ENCODE measurements at regions not wholly inside any gene's neighbourhood (a gene's known extent, or its start where the extent isn't known, plus 50 kb on each side); places are given as distances from the start of the nearest gene placed in this dataset.

DNA sequence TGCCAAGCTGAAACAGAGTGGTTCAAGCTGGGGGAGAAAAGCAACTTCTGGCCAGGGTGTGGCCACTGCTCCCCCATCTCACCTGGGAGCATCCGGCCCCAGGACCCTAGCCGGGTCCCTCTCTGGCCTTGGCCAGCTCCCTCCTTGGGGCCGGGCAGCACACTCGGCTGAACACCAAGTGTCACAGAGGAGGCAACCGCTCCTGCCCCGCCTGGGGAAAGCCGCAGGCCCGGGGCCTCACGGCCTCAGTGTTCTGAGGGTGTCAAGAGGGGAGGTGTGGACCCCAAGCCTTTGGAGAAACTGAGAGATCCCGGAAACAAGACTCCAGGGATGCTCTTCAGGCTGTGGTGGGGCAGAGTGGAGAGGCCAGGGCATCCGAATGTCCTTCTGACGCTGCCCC is 88.4 kb downstream of the ENGASE start:
- DNase-seq (ENCODE audit: low read depth in 2 of 2, low spot score in 1 of 2): no peak

DNA sequence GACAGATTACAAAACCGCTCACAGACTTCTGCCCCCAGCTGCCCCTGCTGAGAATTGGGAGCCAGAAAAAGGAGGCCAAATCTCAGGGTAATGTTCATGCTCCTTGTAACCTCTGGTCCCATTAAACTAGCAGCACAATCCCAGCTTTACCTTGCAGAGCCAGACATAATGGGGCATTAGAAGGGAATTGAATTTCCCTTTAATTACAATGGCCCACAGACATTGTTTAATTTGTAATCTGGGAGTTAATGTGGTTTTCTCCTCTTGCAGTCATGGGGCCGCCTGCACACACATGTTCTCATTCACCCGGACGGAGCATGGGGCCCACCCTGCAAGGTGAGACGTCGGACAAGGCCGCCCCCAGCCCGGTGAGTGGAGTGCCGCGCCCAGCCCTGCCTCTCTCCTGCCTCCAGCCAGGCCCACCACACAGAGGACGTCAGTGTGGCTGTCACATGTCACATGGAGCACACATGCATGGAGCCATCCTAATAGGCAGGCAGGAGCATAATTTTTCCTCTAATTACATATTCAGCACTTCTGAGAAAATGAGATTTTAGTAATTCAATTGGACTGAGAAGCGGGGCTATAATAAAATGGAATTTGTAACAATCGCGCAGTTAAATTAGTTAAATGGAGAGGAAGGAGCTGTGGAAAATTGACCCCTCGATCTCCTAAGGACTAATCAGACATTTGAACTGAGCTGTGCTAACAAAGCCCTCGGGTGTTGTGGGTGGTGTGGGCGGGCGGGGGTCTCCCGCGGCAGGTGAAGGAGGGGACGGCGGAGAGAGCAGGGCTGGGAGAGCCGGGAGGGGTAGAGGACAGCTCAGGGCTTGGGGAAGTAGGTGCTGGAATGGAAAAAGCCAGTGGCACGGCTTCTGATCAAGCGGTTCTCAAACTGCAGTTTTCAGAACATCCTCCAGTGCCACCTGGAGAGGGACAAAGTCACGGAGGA is 87.7 kb downstream of the ENGASE start:
- no peak for DNase-seq (ENCODE audit: low read depth in 2 of 2, low spot score in 1 of 2)

DNA sequence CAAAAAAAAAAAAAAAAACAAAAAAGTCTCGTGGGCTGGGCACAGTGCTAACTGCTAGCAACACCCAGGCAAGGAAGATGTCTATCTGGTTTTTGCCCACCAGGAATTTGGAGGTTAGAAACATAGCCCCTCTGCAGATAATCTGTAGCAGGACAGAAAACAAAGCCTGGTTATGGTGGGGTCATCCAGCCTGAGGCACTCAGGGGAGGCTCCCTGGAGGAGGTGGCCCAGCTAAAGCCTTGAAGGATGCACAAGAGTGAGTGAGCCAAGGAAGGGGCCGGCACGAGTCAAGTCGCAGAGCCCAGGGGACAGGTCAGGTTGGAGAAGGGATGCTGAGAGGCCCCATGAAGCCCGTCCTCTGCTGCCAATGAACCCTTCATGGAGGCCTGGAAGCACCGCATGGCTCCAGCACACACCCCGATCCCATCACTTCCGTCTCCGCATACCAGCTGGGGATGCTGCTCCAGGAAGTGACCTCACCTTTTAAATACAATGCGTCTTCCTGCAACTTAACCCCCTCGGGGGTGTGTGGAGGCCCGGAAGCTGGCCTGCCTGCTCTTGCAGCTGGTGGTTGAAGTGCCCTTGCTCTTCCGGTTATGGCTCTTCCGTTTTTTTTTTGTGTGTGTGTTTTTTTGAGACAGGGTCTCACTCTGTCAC is 86.5 kb downstream of the ENGASE start:
- DNase-seq (ENCODE audit: low read depth in 2 of 2, low spot score in 1 of 2): no peak

DNA sequence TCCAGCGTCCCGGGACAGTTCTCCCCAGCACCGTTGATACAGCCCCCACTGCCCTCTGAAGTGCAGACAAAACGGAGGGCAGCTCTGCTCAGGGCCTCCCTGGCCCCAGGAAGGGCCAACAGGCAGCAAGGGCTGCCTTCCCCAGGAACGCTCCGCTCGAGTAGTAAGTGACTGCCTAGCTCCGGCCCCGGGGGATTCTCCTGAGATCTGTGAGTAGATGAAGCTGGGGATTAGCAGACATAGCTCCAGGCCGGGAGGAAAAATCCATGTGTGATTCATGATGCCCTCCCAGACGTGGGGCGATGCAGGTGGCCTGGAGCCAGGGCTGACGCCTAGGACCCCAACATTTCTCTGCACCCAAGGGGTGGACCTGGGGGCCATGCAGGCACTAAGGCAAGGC is 85.3 kb downstream of the ENGASE start:
- no peak for DNase-seq (ENCODE audit: low read depth in 2 of 2, low spot score in 1 of 2)

DNA sequence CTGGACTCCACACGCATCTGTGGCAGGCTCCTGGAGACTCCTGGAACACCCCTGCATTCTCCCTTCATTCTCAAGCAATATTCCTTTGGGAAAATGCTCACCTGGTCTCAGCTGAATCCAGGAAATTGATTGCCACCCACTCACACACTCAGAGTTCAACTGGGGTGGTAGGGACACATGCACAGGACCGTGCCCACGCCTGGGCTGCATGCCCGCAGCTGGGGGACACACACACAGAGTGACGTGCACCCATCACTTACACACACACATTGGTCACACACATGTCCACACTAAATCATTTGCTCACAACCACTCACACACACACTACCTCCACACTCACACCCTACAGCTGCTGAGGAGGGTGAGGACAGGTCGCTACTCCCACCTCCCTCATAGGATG is 84.8 kb downstream of the ENGASE start:
- no peak for DNase-seq (ENCODE audit: low read depth in 2 of 2, low spot score in 1 of 2)

DNA sequence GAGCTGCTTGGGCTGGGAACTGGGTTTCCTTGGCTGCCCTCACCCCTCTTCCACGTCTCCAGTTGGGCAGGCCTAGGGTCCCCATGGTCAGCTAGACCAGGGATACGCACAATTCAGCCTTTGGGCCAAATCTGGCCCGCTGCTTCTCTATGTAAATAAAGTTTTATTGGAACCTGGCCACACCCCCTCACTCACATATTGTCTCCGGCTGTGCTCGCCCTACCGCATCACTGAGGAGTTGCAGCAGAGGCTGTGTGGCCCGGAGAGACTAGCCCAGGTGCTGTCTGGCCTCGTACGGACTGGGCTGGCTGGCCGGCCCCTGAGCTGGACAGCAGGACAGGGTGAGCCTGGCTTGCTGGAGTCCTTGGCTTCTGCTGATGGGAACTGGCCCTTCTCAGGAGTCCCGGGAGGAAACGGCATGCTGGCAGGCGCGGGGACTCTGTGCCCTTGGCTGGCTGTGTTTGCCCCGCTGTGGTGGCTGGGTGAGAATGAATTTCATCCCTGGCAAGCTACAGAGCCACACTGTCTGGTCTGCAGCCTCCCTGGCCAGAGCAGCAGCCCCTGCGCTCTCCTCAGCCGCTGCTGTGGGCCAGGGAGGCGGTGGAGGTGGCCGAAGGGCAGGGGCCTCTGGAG is 82.0 kb downstream of the ENGASE start:
- DNase-seq (ENCODE audit: low read depth in 2 of 2, low spot score in 1 of 2): no peak

DNA sequence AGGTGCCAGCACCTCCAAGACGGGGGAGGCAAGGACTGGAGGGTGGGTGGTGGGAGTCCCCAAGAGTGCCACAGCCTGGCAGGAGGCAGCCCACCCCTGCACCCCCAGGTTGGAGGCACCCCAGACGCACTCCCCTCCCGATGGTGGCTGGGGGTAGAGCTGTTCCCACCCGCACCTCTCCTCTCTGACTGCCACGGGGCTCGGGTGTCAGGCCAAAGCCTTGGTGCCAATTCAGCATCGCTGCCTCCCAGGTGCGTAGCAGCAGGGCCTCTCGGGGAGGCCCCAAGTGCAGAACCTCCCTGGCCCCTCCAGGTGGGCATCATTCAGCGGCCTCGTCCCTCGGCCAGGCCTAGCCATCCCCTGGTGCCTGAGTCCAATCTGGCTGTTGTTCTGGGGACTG is 81.1 kb downstream of the ENGASE start:
- DNase-seq (ENCODE audit: low read depth in 2 of 2, low spot score in 1 of 2): no peak

DNA sequence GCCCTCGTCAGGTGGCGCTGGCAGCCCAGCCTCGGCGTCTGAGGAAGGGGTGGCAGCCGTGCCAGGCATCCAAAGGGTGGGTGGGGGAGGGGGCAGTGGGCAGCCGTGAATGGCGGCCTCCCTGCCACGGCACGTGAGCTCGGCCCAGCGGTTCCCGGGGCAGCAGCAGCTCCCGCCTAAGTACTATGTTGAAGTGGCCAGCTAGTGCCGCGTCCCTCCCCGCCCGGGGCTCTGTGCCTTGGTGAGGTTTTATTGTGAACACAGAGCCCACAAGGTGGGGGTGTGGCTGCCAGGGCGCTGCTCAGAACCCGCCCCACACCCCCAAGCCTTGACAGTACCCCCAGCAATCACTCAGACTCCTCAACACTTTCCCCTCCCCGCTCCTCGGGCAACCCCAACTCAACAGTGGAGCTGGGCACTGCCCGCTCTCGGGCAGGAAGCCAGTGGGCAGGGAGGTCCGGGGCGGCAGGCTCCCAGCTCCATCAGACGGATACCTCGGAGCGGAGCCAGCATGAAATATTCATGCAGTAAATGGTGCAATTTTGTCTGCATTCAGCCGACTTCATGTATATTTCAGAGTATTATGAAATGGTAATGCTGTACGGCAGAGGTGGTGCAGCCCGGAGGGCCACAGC is 80.4 kb downstream of the ENGASE start:
- no peak for DNase-seq (ENCODE audit: low read depth in 2 of 2, low spot score in 1 of 2)

DNA sequence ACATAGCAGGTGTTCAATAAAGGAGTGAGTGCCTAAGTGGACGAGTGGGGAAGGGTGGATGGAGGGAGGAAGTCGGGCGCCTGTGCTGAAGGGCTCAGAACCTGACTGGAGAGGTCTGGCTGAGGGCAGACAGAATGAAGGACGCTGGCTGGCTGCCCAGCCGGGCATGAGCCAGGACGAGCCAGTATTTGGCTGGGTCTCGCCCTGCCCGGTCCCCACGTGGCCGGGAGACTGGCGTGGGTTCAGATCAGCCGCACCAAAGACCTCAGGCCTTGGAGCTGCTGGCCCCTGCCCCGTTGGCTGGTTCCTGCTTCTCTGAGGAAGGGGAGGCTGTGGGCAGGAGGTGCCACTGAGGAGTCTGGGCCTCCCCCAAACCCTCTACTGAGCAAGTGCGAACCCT is 79.8 kb downstream of the ENGASE start:
- DNase-seq (ENCODE audit: low read depth in 2 of 2, low spot score in 1 of 2): no peak

DNA sequence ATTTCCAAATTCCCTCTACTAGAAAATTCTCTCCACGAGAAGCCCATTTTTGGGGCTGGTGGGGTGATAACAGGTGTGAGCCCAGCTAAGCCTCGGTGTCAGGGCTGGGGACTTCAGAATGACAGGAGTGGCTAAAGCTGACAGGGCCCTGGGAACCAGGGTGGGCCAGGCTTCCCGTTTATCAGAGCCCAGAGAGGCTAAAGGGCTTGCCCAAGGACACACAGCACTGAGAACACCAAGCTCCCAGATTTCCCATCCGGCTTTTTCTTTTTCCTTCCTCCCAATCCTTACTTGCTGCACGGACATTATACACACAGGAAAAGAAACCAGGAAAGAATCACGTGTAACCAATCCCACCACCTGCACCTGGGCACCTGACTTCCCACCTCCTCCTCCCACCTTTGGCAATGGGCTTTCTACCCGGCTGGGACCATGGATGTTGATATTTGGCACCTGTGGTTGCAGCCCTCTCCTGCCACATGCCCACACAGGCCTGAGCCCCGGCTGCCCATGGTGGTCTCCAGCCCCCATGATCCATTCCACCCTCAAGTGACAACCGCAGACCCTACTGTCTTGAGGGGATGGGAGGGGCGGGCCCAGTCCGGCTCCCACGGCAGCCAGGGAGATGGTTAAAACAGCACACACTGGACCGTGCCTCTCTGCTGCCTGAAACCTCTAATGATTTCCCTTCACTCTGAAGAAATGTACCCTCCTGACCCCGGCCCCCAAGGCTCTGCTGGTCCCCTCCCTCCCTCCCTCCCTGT is 78.9 kb downstream of the ENGASE start:
- DNase-seq (ENCODE audit: low read depth in 2 of 2, low spot score in 1 of 2): no peak

DNA sequence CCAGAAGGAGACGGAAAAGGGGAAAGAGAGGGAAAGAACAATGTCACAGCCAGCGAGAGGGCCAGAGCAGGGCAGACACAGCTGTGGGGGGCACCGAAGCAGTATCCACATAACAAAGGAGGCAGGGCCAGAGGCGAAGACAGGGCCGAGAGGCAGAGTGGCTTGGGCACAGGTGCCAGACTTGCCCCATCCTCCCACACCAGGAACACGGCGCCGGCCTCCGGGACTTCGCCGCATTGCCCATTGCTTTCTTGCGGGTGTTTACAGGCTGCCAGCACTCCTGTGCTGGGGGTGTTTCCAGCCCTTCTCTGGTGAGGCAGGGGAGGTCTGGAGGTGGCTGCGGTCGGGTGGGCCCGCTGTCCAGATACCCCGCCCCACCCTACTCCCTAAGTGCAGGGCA is 78.0 kb downstream of the ENGASE start:
- DNase-seq (ENCODE audit: low read depth in 2 of 2, low spot score in 1 of 2): no peak

DNA sequence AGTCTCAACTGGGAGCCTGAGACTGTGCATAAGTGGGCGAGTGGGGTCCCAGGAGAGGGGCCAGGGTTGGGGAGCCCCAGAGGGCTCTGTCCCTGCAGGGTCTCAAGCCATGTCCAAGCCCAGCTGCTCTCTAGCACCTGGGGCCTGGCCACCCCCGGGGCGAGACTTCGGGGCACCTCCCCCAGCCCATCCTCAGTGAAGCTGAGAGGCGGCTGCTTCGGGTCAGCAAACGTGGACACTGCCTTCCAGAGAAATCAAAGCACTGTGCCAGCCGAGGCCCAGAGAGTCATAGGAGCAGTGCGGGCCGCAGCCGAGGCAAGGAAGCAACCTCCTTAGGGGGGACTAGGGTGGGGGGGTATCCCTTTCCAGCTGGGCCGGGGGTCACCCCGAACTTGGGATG is 77.5 kb downstream of the ENGASE start:
- no peak for DNase-seq (ENCODE audit: low read depth in 2 of 2, low spot score in 1 of 2)

DNA sequence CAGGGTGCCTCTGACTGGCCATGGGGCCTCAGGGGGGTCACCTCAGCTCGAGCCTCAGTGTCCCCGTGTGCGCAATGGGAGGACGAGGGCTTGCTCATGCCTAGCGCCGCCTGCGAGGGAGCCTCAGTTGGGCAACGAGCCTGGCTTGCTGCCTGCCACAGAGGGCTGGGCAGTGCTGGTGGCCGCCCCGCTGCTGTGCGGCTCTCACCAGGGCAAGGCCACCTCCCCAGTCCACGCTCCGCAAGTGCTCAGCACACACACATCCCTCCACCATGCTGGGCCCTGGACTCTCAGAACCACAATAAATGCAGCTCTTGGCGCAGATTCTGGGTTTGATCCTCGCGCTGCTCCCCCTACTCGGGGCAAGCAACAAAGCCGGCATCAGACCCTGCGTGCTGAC is 76.2 kb downstream of the ENGASE start:
- DNase-seq (ENCODE audit: low read depth in 2 of 2, low spot score in 1 of 2): no peak

DNA sequence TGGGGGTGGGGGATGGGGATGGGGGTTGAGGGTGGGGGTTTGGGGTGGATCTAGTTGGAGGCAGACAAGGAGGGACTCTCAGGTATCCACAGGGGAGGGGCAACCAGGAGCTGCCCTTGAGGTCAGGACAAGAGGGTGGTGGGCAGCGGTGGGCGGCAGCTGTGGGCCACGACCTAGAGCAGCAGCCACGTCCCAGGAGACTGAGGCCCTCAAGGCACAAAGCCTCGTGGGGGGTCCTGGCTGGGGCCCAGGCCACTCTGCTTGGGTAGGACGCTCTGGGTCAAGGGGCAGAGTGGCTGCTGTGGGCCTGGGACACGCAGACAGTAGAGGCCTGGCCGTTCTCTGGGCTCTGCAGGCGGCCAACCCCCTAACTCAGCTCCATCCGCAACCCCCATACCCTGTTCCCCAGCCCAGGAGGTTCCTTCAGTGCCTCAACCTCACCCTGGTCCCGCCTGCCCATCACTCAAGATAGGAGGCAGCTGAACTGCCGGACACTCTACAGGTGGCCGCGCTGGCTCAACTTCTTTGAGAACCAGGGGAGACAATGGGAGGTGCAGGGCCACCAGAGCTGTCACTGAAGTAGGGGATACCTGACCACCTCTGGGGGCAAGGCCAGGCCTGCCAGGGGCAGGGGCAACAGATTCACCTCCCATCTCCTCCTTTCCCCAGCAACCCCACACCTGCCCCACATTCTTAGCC is 75.6 kb downstream of the ENGASE start:
- DNase-seq (ENCODE audit: low read depth in 2 of 2, low spot score in 1 of 2): no peak

DNA sequence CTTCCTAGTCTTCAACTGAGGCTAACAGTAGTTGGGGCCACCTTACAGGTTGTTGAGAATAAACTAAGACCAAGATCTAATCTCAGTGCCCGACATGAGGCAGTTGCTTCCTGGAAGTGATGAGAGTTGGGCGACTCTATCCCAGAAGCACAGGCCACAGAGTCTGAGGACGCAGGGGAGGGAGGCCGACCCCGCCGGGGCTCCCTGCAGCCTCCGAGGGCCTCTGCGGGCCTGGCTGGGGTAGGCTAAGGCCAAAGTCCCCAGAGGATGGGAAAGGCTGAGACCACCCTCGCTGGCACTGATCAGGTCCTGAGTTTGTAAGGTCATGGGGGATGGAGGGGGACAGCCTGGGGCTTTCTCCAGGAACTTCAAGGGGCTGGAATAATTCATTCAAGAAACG is 74.0 kb downstream of the ENGASE start:
- DNase-seq (ENCODE audit: low read depth in 2 of 2, low spot score in 1 of 2): no peak

DNA sequence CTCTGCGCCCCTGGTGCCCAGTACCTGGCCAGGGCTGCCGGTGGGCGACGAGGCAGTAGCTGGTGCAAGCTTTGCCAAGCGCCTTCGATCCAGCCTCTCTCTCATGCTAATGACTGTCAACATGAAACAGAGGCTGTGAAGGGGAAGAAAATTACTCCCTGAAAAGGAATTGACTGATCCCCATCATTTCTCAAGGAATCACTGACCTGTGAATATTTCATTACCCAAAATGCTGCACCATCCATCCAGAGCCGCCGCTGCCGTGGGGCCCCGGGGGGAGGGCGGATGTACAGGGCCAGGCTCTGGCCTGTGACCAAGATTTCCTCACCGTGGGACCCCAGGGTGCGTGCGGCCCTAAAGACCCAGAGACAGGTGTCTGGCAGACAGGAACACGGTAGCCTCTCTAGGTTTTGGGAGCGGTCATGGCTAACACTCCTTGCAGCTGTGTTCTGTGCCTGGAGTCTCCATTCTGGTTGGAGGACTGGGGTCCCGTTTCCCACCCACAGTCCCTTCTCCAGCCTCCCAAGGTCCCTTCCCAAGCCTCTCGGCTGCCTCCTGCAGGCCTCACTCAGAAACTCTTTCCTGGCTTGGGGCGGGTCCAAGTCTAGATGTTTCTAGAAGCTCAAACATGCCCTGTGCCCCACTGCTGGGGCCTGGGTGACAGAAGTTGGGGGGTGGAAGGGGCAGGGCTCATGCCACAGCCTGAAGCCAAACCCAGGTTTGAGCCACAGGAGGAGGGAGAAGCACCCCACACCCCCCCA is 73.3 kb downstream of the ENGASE start:
- no peak for DNase-seq (ENCODE audit: low read depth in 2 of 2, low spot score in 1 of 2)

DNA sequence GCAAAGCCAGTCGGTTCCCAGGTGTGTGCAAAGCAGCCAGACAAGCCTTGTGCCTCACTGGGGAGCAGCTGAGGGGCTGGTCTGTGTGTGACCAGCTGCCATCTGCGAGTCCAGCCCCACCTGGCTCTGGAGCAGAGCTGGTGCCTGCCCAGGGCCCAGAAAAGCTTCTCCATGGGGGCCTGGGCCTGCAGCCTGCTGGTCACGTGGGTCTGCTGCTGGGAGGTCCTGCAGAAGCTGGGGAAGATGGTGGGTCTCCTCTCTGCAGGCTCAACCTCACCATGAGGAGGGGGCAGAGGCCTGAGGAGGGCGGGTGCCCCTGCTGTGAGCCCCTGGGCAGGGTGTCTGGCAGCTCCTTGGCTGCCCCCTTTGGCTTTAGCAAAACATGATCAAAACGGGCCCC is 71.9 kb downstream of the ENGASE start:
- DNase-seq (ENCODE audit: low read depth in 2 of 2, low spot score in 1 of 2): no peak

DNA sequence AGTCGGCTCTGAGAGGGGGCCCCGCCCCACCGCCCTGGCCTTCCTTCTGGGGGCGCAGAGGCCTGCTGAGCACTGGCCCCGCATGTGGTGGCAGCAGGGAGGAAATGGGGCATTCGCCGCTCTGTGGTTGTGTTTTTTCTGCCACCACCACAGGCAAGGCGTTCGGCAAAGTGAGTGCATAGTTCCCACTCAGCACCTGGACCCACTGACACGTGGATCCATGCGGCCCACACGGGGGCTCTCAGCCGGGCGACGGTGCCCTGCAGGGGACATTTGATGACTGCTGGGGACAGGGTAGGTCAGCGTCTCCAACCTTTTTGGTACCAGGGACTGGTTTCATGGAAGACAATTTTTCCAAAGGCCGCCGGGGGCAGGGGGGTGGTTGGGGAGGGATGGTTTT is 70.9 kb downstream of the ENGASE start:
- no peak for DNase-seq (ENCODE audit: low read depth in 2 of 2, low spot score in 1 of 2)

DNA sequence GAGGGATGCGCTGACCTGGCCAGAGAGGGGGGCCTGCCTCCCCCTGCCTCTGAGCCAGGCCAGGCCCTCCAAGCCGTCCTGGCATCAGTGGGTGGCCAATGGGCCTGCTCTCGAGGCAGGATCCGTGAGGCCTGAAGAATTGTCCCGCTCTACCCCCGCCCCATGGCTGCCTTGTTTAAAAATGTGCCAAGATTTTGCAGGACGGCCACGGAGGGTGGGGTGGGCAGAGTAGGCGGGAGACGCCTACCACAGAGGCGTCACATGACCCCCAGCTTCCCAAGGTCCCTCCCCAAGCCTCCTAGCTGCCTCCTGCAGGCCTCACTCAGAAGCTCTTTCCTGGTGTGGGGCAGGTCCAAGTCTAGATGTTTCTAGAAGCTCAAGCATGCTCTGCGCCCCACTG is 69.5 kb downstream of the ENGASE start:
- no peak for DNase-seq (ENCODE audit: low read depth in 2 of 2, low spot score in 1 of 2)

DNA sequence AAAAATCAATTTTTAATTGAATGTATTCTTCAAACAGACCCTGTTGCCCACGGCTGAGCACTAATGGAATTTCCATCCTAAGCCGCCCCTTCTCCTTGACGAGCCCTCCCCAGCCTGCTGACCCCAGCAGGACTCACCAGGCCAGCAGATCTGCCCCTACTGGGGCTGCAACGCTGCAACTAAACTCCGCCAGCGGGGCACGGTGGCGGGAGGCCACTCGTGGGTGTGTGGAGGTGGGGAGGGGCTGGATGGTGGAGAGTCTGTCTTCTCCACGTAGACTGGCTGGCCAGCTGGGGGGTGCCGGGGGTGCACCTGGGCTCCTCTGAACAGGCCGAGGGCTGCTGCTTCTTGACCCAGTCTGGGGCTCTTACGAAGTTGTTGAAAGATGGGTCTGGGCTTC is 67.8 kb downstream of the ENGASE start:
- DNase-seq (ENCODE audit: low read depth in 2 of 2, low spot score in 1 of 2): no peak
